Vagina (tissue), 2 donors: ENCODE measurements at regions not wholly inside any gene's neighbourhood (a gene's known extent, or its start where the extent isn't known, plus 50 kb on each side); places are given as distances from the start of the nearest gene placed in this dataset.

Source experiments
- DNase-seq, 2 donors: peaks; one replicate each; pipeline ENCODE4 v3.0.0-alpha.2; 2017; ENCODE audit errors: extremely low spot score in 2 of 2
- H3K27ac ChIP-seq: fragments of 200-600 bp; sonication (generic); one replicate; pipeline ENCODE4 v1.5.1; 2019
- H3K27me3 ChIP-seq: fragments of 200-600 bp; sonication (generic); one replicate; pipeline ENCODE4 v1.5.1; 2019
- H3K36me3 ChIP-seq, 2 donors: fragments of 200-600 bp; sonication (generic); one replicate each; pipeline ENCODE4 v1.5.1; 2017 to 2019
- H3K4me1 ChIP-seq: fragments of 200-600 bp; sonication (generic); one replicate; pipeline ENCODE4 v1.5.1; 2019
- H3K4me3 ChIP-seq, 2 donors: fragments of 200-600 bp; sonication (generic); 1 replicate in 1 of 2; 2 replicates in 1 of 2; pipeline ENCODE4 v1.5.1; 2016 to 2019
- H3K9me3 ChIP-seq: fragments of 200-600 bp; sonication (generic); one replicate; pipeline ENCODE4 v1.5.1; 2019
- CTCF ChIP-seq, 3 experiments: fragments of 450-650 bp in 2 of 3; fragments of 200-600 bp in 1 of 3; sonication (generic) in 1 of 3; IDR thresholded peaks; one replicate each; pipeline ENCODE4 v1.5.1; 2017 to 2019; ENCODE audit warnings: antibody characterized with exemption in 3 of 3, mild to moderate bottlenecking in 2 of 3, moderate library complexity in 2 of 3
- POLR2A ChIP-seq, 2 donors: fragments of 450-650 bp; IDR thresholded peaks; one replicate each; pipeline ENCODE4 v1.6.1; 2017; ENCODE audit warnings: antibody characterized with exemption in 2 of 2, mild to moderate bottlenecking in 2 of 2, moderate library complexity in 2 of 2
- POLR2AphosphoS5 ChIP-seq, 2 donors: sonication (generic); formaldehyde crosslinking; IDR thresholded peaks; one replicate each; pipeline ENCODE4 v1.9.0; 2017; ENCODE audit warnings: antibody characterized with exemption in 2 of 2, mild to moderate bottlenecking in 2 of 2, low read depth in 1 of 2; ENCODE audit not compliant: insufficient read depth in 1 of 2
- intact Hi-C: fragments of 100-400 bp; cut with DNase I; formaldehyde crosslinking; loops from one replicate; pipeline ENCODE4 v1.15.1; 2023

- TF ChIP-seq CTCF (IDR thresholded peaks at IDR 0.05) (no peak), POLR2A (IDR thresholded peaks at IDR 0.05) (no peak), POLR2AphosphoS5 (IDR thresholded peaks at IDR 0.05; ENCODE audit: insufficient read depth in 1 of 2, low read depth in 1 of 2) (no peak)
- no peak overlapping the region for H3K4me3 ChIP-seq
- no peak for DNase-seq
- no peaks in the 10 kb centered on the region for H3K9me3 ChIP-seq
- intact Hi-C loops: no loop called here
- no peaks in the 10 kb centered on the region for H3K4me1 ChIP-seq
- no peaks in the 10 kb centered on the region for H3K27me3 ChIP-seq
- no peak overlapping the region for H3K27ac ChIP-seq
- no peaks in the 10 kb centered on the region for H3K36me3 ChIP-seq
Observed at GRCh38 chr3:86865506-86865905, 125.4 kb downstream of the VGLL3 start.

- no peaks in the 10 kb centered on the region for H3K36me3 ChIP-seq
- H3K27me3 ChIP-seq: no peaks in the 10 kb centered on the region
- DNase-seq: no peak
- TF ChIP-seq POLR2AphosphoS5 (IDR thresholded peaks at IDR 0.05; ENCODE audit: insufficient read depth in 1 of 2, low read depth in 1 of 2) (no peak), POLR2A (IDR thresholded peaks at IDR 0.05) (no peak), CTCF (IDR thresholded peaks at IDR 0.05) (no peak)
- H3K27ac ChIP-seq: no peak overlapping the region
- intact Hi-C loops: no loop called here
- H3K4me3 ChIP-seq: no peak overlapping the region
- H3K4me1 ChIP-seq: no peaks in the 10 kb centered on the region
- H3K9me3 ChIP-seq: no peaks in the 10 kb centered on the region
Observed at GRCh38 chr3:86856711-86857110, 134.2 kb downstream of the VGLL3 start.

- TF ChIP-seq POLR2AphosphoS5 (IDR thresholded peaks at IDR 0.05; ENCODE audit: insufficient read depth in 1 of 2, low read depth in 1 of 2): no peak
- no peak for TF ChIP-seq CTCF (IDR thresholded peaks at IDR 0.05)
- no peak for DNase-seq
- H3K4me1 ChIP-seq: no peaks in the 10 kb centered on the region
- no peak overlapping the region for H3K27ac ChIP-seq
- intact Hi-C loops: no loop called here
- H3K9me3 ChIP-seq: no peaks in the 10 kb centered on the region
- H3K4me3 ChIP-seq: no peak overlapping the region
- no peaks in the 10 kb centered on the region for H3K27me3 ChIP-seq
- H3K36me3 ChIP-seq: no peaks in the 10 kb centered on the region
Observed at GRCh38 chr3:86849991-86850390, 141.0 kb downstream of the VGLL3 start.

GRCh38 chr3:86845726-86846125, 145.2 kb downstream of the VGLL3 start:
- intact Hi-C loops: no loop called here
- TF ChIP-seq POLR2A (IDR thresholded peaks at IDR 0.05) (no peak), CTCF (IDR thresholded peaks at IDR 0.05) (no peak), POLR2AphosphoS5 (IDR thresholded peaks at IDR 0.05; ENCODE audit: insufficient read depth in 1 of 2, low read depth in 1 of 2) (no peak)
- no peak for DNase-seq
- no peak overlapping the region for H3K4me3 ChIP-seq
- H3K27me3 ChIP-seq: no peaks in the 10 kb centered on the region
- H3K27ac ChIP-seq: no peak overlapping the region
- no peaks in the 10 kb centered on the region for H3K36me3 ChIP-seq
- no peaks in the 10 kb centered on the region for H3K9me3 ChIP-seq
- no peaks in the 10 kb centered on the region for H3K4me1 ChIP-seq

- no peak for DNase-seq
- H3K4me3 ChIP-seq: no peak overlapping the region
- no peaks in the 10 kb centered on the region for H3K27me3 ChIP-seq
- intact Hi-C loops: no loop called here
- no peaks in the 10 kb centered on the region for H3K36me3 ChIP-seq
- no peaks in the 10 kb centered on the region for H3K4me1 ChIP-seq
- H3K9me3 ChIP-seq: no peaks in the 10 kb centered on the region
- TF ChIP-seq POLR2AphosphoS5 (IDR thresholded peaks at IDR 0.05; ENCODE audit: insufficient read depth in 1 of 2, low read depth in 1 of 2): no peak
- no peak for TF ChIP-seq CTCF (IDR thresholded peaks at IDR 0.05)
- no peak for TF ChIP-seq POLR2A (IDR thresholded peaks at IDR 0.05)
- no peak overlapping the region for H3K27ac ChIP-seq
Observed at GRCh38 chr3:86838927-86839326, 152.0 kb downstream of the VGLL3 start.
